RWPE1 (cell line): ENCODE measurements at regions not wholly inside any gene's neighbourhood (a gene's known extent, or its start where the extent isn't known, plus 50 kb on each side); places are given as distances from the start of the nearest gene placed in this dataset.

Experiments
- CTCF ChIA-PET: fragments of 350-600 bp; sonication (Branson Sonifier 250); formaldehyde crosslinking; extraction: SDS; loops from one replicate; lab custom pipeline; 2021; lab: Yijun Ruan, JAX
- POLR2A ChIA-PET: fragments of 400-600 bp; formaldehyde crosslinking; extraction: SDS; loops from one replicate; lab custom pipeline; 2020; ENCODE audit warnings: antibody characterized with exemption; ENCODE audit not compliant: low non-redundant PET; lab: Yijun Ruan, JAX
- DNase-seq: peaks from one replicate; pipeline ENCODE4 v3.0.0; 2012; ENCODE audit warnings: low spot score
- H3K27ac ChIP-seq: fragments of 450-650 bp; 2 replicates; pipeline ENCODE4 v1.5.1; 2017
- CTCF ChIP-seq: fragments of 450-650 bp; conservative IDR thresholded peaks from 2 replicates; pipeline ENCODE4 v1.5.1; 2017; ENCODE audit warnings: low read depth, mild to moderate bottlenecking

GRCh38 chr12:25637752-25638151 is 84.7 kb upstream of the LMNTD1 start:
- ChIA-PET CTCF (no interaction called here), POLR2A (no interaction called here)
- no peak overlapping the region for H3K27ac ChIP-seq
- no peak for TF ChIP-seq CTCF
- DNase-seq: no peak

GRCh38 chr12:25639406-25639805 is 86.3 kb upstream of the LMNTD1 start:
- ChIA-PET POLR2A (no interaction called here), CTCF (no interaction called here)
- TF ChIP-seq CTCF: no peak
- no peak overlapping the region for H3K27ac ChIP-seq
- no peak for DNase-seq

GRCh38 chr12:25644979-25645378 is 91.9 kb upstream of the LMNTD1 start:
- ChIA-PET POLR2A (no interaction called here), CTCF (no interaction called here)
- DNase-seq: no peak
- no peak for TF ChIP-seq CTCF
- no peak overlapping the region for H3K27ac ChIP-seq

- POLR2A ChIA-PET: no interaction called here
- TF ChIP-seq CTCF: no peak
- no peak overlapping the region for H3K27ac ChIP-seq
- CTCF ChIA-PET: interaction anchor here (0.6 kb wide), 1 partner anchor 54 kb away, joined by 3 read pairs; no protein-coding TSS in a partner anchor
- no peak for DNase-seq
These were observed 92.3 kb upstream of the LMNTD1 start for GRCh38 chr12:25645427-25645826.

GRCh38 chr12:25651931-25652330 is 98.8 kb upstream of the LMNTD1 start:
- ChIA-PET CTCF (no interaction called here), POLR2A (no interaction called here)
- no peak overlapping the region for H3K27ac ChIP-seq
- TF ChIP-seq CTCF: no peak
- no peak for DNase-seq

GRCh38 chr12:25652371-25652770 is 99.3 kb upstream of the LMNTD1 start:
- POLR2A ChIA-PET: no interaction called here

More at GRCh38 chr12:25652371-25652770, 99.3 kb upstream of the LMNTD1 start:
- DNase-seq: no peak
- CTCF ChIA-PET: no interaction called here
- H3K27ac ChIP-seq: no peak overlapping the region
- TF ChIP-seq CTCF: no peak
